WTC11 (cell line): ENCODE measurements at regions not wholly inside any gene's neighbourhood (a gene's known extent, or its start where the extent isn't known, plus 50 kb on each side); places are given as distances from the start of the nearest gene placed in this dataset.

ENCODE experiments used
- ATAC-seq: fragments of 200-7000 bp; cut with Tn5 transposase; 2 replicates; pipeline ENCODE4 v1.10.0; 2021; ENCODE audit warnings: mild to moderate bottlenecking, moderate library complexity
- CTCF ChIA-PET: fragments of 300-600 bp; sonication (Branson Sonifier 250); formaldehyde crosslinking; loops from one replicate; lab custom pipeline; 2021; ENCODE audit warnings: antibody characterized with exemption; lab: Charles Lee
- POLR2A ChIA-PET: fragments of 350-600 bp; sonication (Branson Sonifier 250); formaldehyde crosslinking; loops from one replicate; lab custom pipeline; 2021; ENCODE audit warnings: antibody characterized with exemption; lab: Charles Lee
- DNase-seq: peaks from one replicate; pipeline ENCODE4 v3.0.0; 2021; ENCODE audit warnings: low spot score
- H3K27ac Mint-ChIP-seq: 2 replicates; pipeline ENCODE4 v1.8.0; 2021; ENCODE audit warnings: mixed read lengths
- H3K27me3 Mint-ChIP-seq: 2 replicates; pipeline ENCODE4 v1.8.0; 2021; ENCODE audit warnings: low read depth, mild to moderate bottlenecking, moderate library complexity, mixed read lengths
- H3K36me3 Mint-ChIP-seq: 2 replicates; pipeline ENCODE4 v1.8.0; 2021; ENCODE audit warnings: mixed read lengths
- H3K4me1 Mint-ChIP-seq: 2 replicates; pipeline ENCODE4 v1.8.0; 2022; ENCODE audit warnings: mixed read lengths
- H3K4me3 Mint-ChIP-seq: 2 replicates; pipeline ENCODE4 v1.8.0; 2021; ENCODE audit warnings: mild to moderate bottlenecking, moderate library complexity, mixed read lengths
- H3K9me3 Mint-ChIP-seq: 2 replicates; pipeline ENCODE4 v1.8.0; 2021; ENCODE audit warnings: mixed read lengths
- ATF1 ChIP-seq: sonication (generic); formaldehyde crosslinking; IDR thresholded peaks from 2 replicates; pipeline ENCODE4 v1.8.1; 2023; ENCODE audit warnings: mild to moderate bottlenecking, moderate library complexity, missing genetic modification reagents
- ELF4 ChIP-seq: sonication (generic); formaldehyde crosslinking; IDR thresholded peaks from 2 replicates; pipeline ENCODE4 v1.8.1; 2022; ENCODE audit warnings: low read depth, mild to moderate bottlenecking, moderate library complexity, missing genetic modification reagents
- EMX1 ChIP-seq: fragments of 250-450 bp; sonication (Bioruptor Pico); IDR thresholded peaks from 2 replicates; pipeline ENCODE4 v1.8.0; 2021; ENCODE audit warnings: mild to moderate bottlenecking
- ETV6 ChIP-seq: sonication (generic); formaldehyde crosslinking; IDR thresholded peaks from 2 replicates; pipeline ENCODE4 v1.8.1; 2022; ENCODE audit warnings: mild to moderate bottlenecking, missing genetic modification reagents
- FOXJ3 ChIP-seq: sonication (generic); formaldehyde crosslinking; IDR thresholded peaks from 2 replicates; pipeline ENCODE4 v1.9.0; 2021; ENCODE audit warnings: missing genetic modification reagents, mild to moderate bottlenecking, borderline replicate concordance
- FOXK1 ChIP-seq: sonication (generic); formaldehyde crosslinking; IDR thresholded peaks from 2 replicates; pipeline ENCODE4 v1.8.0; 2022; ENCODE audit warnings: mild to moderate bottlenecking, moderate library complexity, missing genetic modification reagents
- FOXP1 ChIP-seq: sonication (generic); formaldehyde crosslinking; IDR thresholded peaks from 2 replicates; pipeline ENCODE4 v1.8.0; 2022; ENCODE audit warnings: missing genetic modification reagents, mild to moderate bottlenecking, moderate library complexity, borderline replicate concordance
- HMGXB4 ChIP-seq: sonication (generic); formaldehyde crosslinking; IDR thresholded peaks from 2 replicates; pipeline ENCODE4 v1.8.1; 2023; ENCODE audit warnings: mild to moderate bottlenecking, moderate library complexity, missing genetic modification reagents
- KAT7 ChIP-seq: sonication (generic); formaldehyde crosslinking; IDR thresholded peaks from 2 replicates; pipeline ENCODE4 v1.8.1; 2023; ENCODE audit warnings: missing genetic modification reagents, mild to moderate bottlenecking, borderline replicate concordance
- MXD4 ChIP-seq: fragments of 250-450 bp; sonication (Bioruptor Pico); IDR thresholded peaks from 2 replicates; pipeline ENCODE4 v1.8.0; 2021; ENCODE audit warnings: mild to moderate bottlenecking, moderate library complexity, borderline replicate concordance
- NR2C2 ChIP-seq: sonication (generic); formaldehyde crosslinking; IDR thresholded peaks from 2 replicates; pipeline ENCODE4 v1.8.0; 2022; ENCODE audit warnings: mild to moderate bottlenecking, missing genetic modification reagents
- RORB ChIP-seq: fragments of 250-450 bp; sonication (Bioruptor Pico); IDR thresholded peaks from 2 replicates; pipeline ENCODE4 v1.9.0; 2021; ENCODE audit warnings: mild to moderate bottlenecking
- SMAD3 ChIP-seq: sonication (generic); formaldehyde crosslinking; IDR thresholded peaks from 2 replicates; pipeline ENCODE4 v1.8.0; 2022; ENCODE audit warnings: missing genetic modification reagents, mild to moderate bottlenecking, borderline replicate concordance
- SOX15 ChIP-seq: fragments of 250-450 bp; sonication (Bioruptor Pico); IDR thresholded peaks from 2 replicates; pipeline ENCODE4 v1.9.0; 2021; ENCODE audit warnings: mild to moderate bottlenecking
- TCF7 ChIP-seq: sonication (generic); formaldehyde crosslinking; IDR thresholded peaks from 2 replicates; pipeline ENCODE4 v1.8.0; 2022; ENCODE audit warnings: mild to moderate bottlenecking, low read depth, missing genetic modification reagents, moderate library complexity
- ZBTB21 ChIP-seq: sonication (generic); formaldehyde crosslinking; IDR thresholded peaks from 2 replicates; pipeline ENCODE4 v1.8.1; 2023; ENCODE audit warnings: mild to moderate bottlenecking, missing genetic modification reagents, borderline replicate concordance
- ZNF138 ChIP-seq: sonication (generic); formaldehyde crosslinking; conservative IDR thresholded peaks from 2 replicates; pipeline ENCODE4 v1.8.1; 2022; ENCODE audit warnings: mild to moderate bottlenecking, moderate library complexity, missing genetic modification reagents
- ZNF219 ChIP-seq: sonication (generic); formaldehyde crosslinking; IDR thresholded peaks from 2 replicates; pipeline ENCODE4 v1.8.0; 2023; ENCODE audit warnings: missing genetic modification reagents, mild to moderate bottlenecking, borderline replicate concordance
- ZNF512 ChIP-seq: sonication (generic); formaldehyde crosslinking; IDR thresholded peaks from 2 replicates; pipeline ENCODE4 v1.8.1; 2022; ENCODE audit warnings: missing genetic modification reagents, borderline replicate concordance
- TF ChIP-seq, protein P1 (sequence below): sonication (generic); formaldehyde crosslinking; IDR thresholded peaks from 2 replicates; pipeline ENCODE4 v1.8.0; 2023; ENCODE audit warnings: mild to moderate bottlenecking, missing genetic modification reagents
- TF ChIP-seq, protein P2 (sequence below): fragments of 250-450 bp; sonication (Bioruptor Pico); IDR thresholded peaks from 2 replicates; pipeline ENCODE4 v1.9.0; 2021; ENCODE audit warnings: mild to moderate bottlenecking, borderline replicate concordance
- TF ChIP-seq, protein P3 (sequence below): sonication (generic); formaldehyde crosslinking; IDR thresholded peaks from 2 replicates; pipeline ENCODE4 v1.8.0; 2022; ENCODE audit warnings: mild to moderate bottlenecking, missing genetic modification reagents

DNA sequence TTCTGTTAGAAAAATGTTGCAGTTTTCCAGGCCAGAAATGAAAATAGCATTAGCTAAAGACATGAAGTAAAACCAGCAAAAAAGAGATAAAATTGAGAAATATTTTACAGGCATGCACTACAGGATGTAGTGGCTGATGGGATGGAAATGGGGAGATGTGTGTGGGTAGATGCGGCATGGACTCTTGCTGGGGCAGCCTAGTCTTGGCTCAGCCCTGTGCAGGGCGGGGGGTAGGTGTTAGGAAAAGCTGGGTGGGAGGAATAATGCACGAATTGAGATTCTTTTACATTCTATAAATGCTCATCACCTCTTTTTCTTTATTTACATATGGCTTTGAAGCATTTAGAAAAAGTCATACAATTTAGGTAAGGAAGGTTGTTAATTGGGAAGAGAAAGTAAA, 334.2 kb downstream of the NUP35 start:
- ChIA-PET CTCF (no interaction called here), POLR2A (no interaction called here)
- H3K4me1 Mint-ChIP-seq = peaks cover 10% of the 10 kb centered on the region; the same call in 1 of the 2 replicates
- no peak for DNase-seq
- peaks cover 24% of the 10 kb centered on the region for H3K9me3 Mint-ChIP-seq
- ATAC-seq = 0 out of 2 replicates have a peak, but pooled peaks have one; percentile 39
- no peak for TF ChIP-seq ZBTB21
- TF ChIP-seq, protein P1, sequence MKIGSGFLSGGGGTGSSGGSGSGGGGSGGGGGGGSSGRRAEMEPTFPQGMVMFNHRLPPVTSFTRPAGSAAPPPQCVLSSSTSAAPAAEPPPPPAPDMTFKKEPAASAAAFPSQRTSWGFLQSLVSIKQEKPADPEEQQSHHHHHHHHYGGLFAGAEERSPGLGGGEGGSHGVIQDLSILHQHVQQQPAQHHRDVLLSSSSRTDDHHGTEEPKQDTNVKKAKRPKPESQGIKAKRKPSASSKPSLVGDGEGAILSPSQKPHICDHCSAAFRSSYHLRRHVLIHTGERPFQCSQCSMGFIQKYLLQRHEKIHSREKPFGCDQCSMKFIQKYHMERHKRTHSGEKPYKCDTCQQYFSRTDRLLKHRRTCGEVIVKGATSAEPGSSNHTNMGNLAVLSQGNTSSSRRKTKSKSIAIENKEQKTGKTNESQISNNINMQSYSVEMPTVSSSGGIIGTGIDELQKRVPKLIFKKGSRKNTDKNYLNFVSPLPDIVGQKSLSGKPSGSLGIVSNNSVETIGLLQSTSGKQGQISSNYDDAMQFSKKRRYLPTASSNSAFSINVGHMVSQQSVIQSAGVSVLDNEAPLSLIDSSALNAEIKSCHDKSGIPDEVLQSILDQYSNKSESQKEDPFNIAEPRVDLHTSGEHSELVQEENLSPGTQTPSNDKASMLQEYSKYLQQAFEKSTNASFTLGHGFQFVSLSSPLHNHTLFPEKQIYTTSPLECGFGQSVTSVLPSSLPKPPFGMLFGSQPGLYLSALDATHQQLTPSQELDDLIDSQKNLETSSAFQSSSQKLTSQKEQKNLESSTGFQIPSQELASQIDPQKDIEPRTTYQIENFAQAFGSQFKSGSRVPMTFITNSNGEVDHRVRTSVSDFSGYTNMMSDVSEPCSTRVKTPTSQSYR (CRISPR knock-in tag) = no peak
- TF ChIP-seq ETV6 (CRISPR knock-in tag) = no peak
- TF ChIP-seq EMX1 (CRISPR knock-in tag) = no peak
- TF ChIP-seq ATF1 (CRISPR knock-in tag) = no peak
- TF ChIP-seq HMGXB4 = no peak
- peaks cover 13% of the 10 kb centered on the region for H3K36me3 Mint-ChIP-seq
- H3K4me3 Mint-ChIP-seq = no peak overlapping the region
- H3K27me3 Mint-ChIP-seq = peaks cover 2% of the 10 kb centered on the region; the same call in 1 of the 2 replicates
- no peak overlapping the region for H3K27ac Mint-ChIP-seq

- CTCF ChIA-PET = no interaction called here
- H3K36me3 Mint-ChIP-seq = peaks cover 8% of the 10 kb centered on the region
- no peak for TF ChIP-seq MXD4 (CRISPR knock-in tag)
- TF ChIP-seq FOXP1 = no peak
- no peak for TF ChIP-seq ZNF219
- no peak for TF ChIP-seq NR2C2 (CRISPR knock-in tag)
- no peak for TF ChIP-seq ZNF512 (CRISPR knock-in tag)
- no peak for TF ChIP-seq HMGXB4
- no peak for TF ChIP-seq ZNF138 (CRISPR knock-in tag)
- TF ChIP-seq, protein P2, sequence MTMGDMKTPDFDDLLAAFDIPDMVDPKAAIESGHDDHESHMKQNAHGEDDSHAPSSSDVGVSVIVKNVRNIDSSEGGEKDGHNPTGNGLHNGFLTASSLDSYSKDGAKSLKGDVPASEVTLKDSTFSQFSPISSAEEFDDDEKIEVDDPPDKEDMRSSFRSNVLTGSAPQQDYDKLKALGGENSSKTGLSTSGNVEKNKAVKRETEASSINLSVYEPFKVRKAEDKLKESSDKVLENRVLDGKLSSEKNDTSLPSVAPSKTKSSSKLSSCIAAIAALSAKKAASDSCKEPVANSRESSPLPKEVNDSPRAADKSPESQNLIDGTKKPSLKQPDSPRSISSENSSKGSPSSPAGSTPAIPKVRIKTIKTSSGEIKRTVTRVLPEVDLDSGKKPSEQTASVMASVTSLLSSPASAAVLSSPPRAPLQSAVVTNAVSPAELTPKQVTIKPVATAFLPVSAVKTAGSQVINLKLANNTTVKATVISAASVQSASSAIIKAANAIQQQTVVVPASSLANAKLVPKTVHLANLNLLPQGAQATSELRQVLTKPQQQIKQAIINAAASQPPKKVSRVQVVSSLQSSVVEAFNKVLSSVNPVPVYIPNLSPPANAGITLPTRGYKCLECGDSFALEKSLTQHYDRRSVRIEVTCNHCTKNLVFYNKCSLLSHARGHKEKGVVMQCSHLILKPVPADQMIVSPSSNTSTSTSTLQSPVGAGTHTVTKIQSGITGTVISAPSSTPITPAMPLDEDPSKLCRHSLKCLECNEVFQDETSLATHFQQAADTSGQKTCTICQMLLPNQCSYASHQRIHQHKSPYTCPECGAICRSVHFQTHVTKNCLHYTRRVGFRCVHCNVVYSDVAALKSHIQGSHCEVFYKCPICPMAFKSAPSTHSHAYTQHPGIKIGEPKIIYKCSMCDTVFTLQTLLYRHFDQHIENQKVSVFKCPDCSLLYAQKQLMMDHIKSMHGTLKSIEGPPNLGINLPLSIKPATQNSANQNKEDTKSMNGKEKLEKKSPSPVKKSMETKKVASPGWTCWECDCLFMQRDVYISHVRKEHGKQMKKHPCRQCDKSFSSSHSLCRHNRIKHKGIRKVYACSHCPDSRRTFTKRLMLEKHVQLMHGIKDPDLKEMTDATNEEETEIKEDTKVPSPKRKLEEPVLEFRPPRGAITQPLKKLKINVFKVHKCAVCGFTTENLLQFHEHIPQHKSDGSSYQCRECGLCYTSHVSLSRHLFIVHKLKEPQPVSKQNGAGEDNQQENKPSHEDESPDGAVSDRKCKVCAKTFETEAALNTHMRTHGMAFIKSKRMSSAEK (CRISPR knock-in tag) = no peak
- TF ChIP-seq KAT7 (CRISPR knock-in tag) = no peak
- TF ChIP-seq SMAD3 (CRISPR knock-in tag) = no peak
- no peak for TF ChIP-seq ZBTB21
- TF ChIP-seq RORB (CRISPR knock-in tag) = no peak
- TF ChIP-seq TCF7 (CRISPR knock-in tag) = no peak
- TF ChIP-seq, protein P3, sequence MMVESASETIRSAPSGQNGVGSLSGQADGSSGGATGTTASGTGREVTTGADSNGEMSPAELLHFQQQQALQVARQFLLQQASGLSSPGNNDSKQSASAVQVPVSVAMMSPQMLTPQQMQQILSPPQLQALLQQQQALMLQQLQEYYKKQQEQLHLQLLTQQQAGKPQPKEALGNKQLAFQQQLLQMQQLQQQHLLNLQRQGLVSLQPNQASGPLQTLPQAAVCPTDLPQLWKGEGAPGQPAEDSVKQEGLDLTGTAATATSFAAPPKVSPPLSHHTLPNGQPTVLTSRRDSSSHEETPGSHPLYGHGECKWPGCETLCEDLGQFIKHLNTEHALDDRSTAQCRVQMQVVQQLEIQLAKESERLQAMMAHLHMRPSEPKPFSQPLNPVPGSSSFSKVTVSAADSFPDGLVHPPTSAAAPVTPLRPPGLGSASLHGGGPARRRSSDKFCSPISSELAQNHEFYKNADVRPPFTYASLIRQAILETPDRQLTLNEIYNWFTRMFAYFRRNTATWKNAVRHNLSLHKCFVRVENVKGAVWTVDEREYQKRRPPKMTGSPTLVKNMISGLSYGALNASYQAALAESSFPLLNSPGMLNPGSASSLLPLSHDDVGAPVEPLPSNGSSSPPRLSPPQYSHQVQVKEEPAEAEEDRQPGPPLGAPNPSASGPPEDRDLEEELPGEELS (CRISPR knock-in tag) = no peak
- TF ChIP-seq ELF4 (CRISPR knock-in tag) = no peak
- TF ChIP-seq FOXJ3 (CRISPR knock-in tag) = no peak
- no peak for TF ChIP-seq SOX15 (CRISPR knock-in tag)
- TF ChIP-seq FOXK1 = no peak
Observed at GRCh38 chr2:183459466-183459865, 335.2 kb downstream of the NUP35 start.

More at GRCh38 chr2:183459466-183459865, 335.2 kb downstream of the NUP35 start:
- Mint-ChIP-seq H3K4me3 (no peak overlapping the region), H3K27ac (no peak overlapping the region), H3K4me1 (peaks cover 7% of the 10 kb centered on the region; the same call in 1 of the 2 replicates), H3K27me3 (peaks cover 2% of the 10 kb centered on the region; the same call in 1 of the 2 replicates), H3K9me3 (peaks cover 17% of the 10 kb centered on the region)
- POLR2A ChIA-PET = no interaction called here
- ATAC-seq (no peak), DNase-seq (no peak)
